ENCODE measurements at regions not wholly inside any gene's neighbourhood (a gene's known extent, or its start where the extent isn't known, plus 50 kb on each side); places are given as distances from the start of the nearest gene placed in this dataset.

- H3K36me3 ChIP-seq (ENCODE audit: control insufficient read depth, low read depth, low read length): no peaks in the 10 kb centered on the region
- H3K27me3 ChIP-seq (ENCODE audit: control insufficient read depth, insufficient read depth, low read length): no peaks in the 10 kb centered on the region
- no peaks in the 10 kb centered on the region for H3K9me3 ChIP-seq (ENCODE audit: control insufficient read depth, low read depth, low read length)
- no peak overlapping the region for H3K27ac ChIP-seq (ENCODE audit: low read length)
- H3K4me1 ChIP-seq (ENCODE audit: control insufficient read depth, low read depth, low read length): no peaks in the 10 kb centered on the region
- H3K9ac ChIP-seq (ENCODE audit: low read length): no peak overlapping the region
- no peak overlapping the region for H3K4me3 ChIP-seq (ENCODE audit: low read length)
Measured at GRCh38 chr9:99335280-99335679, 113.2 kb downstream of the SEC61B start.

DNA sequence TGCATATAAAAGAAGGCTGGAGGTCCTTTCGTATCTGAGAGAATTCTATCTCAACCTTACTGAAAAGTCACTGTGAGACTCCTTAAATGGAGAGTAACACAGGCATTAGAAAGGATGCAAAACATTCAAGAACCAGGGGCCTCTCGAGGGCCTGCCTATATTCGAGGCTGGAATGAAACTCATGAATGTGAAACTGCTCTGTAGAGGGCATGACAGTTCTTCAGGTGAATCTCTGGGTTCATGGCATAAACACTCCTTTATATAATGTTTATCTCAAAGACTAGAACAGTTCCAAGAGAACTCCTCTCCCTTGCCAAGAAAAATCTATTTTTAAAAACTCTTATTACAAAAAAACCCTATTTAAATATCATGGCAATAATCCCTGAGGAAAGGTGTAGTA is 113.9 kb downstream of the SEC61B start:
- H3K4me1 ChIP-seq (ENCODE audit: control insufficient read depth, low read depth, low read length): no peaks in the 10 kb centered on the region
- no peaks in the 10 kb centered on the region for H3K9me3 ChIP-seq (ENCODE audit: control insufficient read depth, low read depth, low read length)
- H3K36me3 ChIP-seq (ENCODE audit: control insufficient read depth, low read depth, low read length): no peaks in the 10 kb centered on the region
- H3K4me3 ChIP-seq (ENCODE audit: low read length): no peak overlapping the region
- no peak overlapping the region for H3K27ac ChIP-seq (ENCODE audit: low read length)
- no peak overlapping the region for H3K9ac ChIP-seq (ENCODE audit: low read length)
- H3K27me3 ChIP-seq (ENCODE audit: control insufficient read depth, insufficient read depth, low read length): no peaks in the 10 kb centered on the region

DNA sequence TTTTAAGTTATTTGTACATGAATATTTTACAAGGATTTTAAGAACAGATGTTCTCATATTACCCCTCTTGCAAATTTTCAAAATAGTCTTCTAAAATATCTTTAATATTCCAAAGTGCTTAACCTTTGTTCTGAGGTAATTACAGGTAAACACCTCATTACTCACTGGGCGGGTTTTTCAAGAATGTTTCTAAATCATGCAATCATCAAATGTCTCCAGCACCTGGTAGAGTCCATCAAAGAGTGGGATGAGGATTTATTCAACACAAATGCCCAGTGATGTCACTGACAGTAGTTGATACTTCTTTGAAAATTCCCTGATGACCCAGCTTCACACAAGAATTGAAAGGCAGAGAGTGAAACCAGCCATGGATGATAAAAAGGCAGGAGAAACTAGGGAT is 114.4 kb downstream of the SEC61B start:
- Histone ChIP-seq H3K27me3 (ENCODE audit: control insufficient read depth, insufficient read depth, low read length) (no peaks in the 10 kb centered on the region), H3K27ac (ENCODE audit: low read length) (no peak overlapping the region), H3K4me3 (ENCODE audit: low read length) (no peak overlapping the region), H3K9ac (ENCODE audit: low read length) (no peak overlapping the region), H3K9me3 (ENCODE audit: control insufficient read depth, low read depth, low read length) (no peaks in the 10 kb centered on the region), H3K36me3 (ENCODE audit: control insufficient read depth, low read depth, low read length) (no peaks in the 10 kb centered on the region), H3K4me1 (ENCODE audit: control insufficient read depth, low read depth, low read length) (no peaks in the 10 kb centered on the region)

GRCh38 chr9:99340281-99340680 is 118.2 kb downstream of the SEC61B start:
- no peaks in the 10 kb centered on the region for H3K4me1 ChIP-seq (ENCODE audit: control insufficient read depth, low read depth, low read length)
- H3K9me3 ChIP-seq (ENCODE audit: control insufficient read depth, low read depth, low read length): no peaks in the 10 kb centered on the region
- H3K27me3 ChIP-seq (ENCODE audit: control insufficient read depth, insufficient read depth, low read length): no peaks in the 10 kb centered on the region
- H3K36me3 ChIP-seq (ENCODE audit: control insufficient read depth, low read depth, low read length): no peaks in the 10 kb centered on the region
- H3K9ac ChIP-seq (ENCODE audit: low read length): no peak overlapping the region
- no peak overlapping the region for H3K4me3 ChIP-seq (ENCODE audit: low read length)
- H3K27ac ChIP-seq (ENCODE audit: low read length): no peak overlapping the region

DNA sequence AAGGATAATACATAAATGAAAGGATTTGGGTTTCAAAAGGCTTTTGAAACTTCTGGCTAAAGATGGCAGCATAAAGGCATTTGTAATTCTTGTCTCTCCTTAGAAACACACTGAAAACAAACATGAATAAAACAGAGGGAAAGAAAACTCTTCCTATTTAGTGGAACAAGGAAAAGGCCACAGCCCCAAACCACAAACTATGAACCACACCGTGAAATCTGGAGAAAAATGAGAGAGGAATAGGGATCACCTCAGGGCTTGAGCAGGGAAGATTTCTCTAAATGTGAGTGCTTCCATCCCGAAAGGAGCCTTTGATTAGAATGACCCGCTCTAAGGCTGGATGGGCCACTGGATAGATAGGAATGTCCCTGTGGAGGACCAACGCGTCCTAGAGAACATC is 119.6 kb downstream of the SEC61B start:
- H3K27me3 ChIP-seq (ENCODE audit: control insufficient read depth, insufficient read depth, low read length): no peaks in the 10 kb centered on the region
- H3K4me1 ChIP-seq (ENCODE audit: control insufficient read depth, low read depth, low read length): no peaks in the 10 kb centered on the region
- H3K36me3 ChIP-seq (ENCODE audit: control insufficient read depth, low read depth, low read length): no peaks in the 10 kb centered on the region
- no peak overlapping the region for H3K4me3 ChIP-seq (ENCODE audit: low read length)
- no peak overlapping the region for H3K27ac ChIP-seq (ENCODE audit: low read length)
- no peak overlapping the region for H3K9ac ChIP-seq (ENCODE audit: low read length)
- H3K9me3 ChIP-seq (ENCODE audit: control insufficient read depth, low read depth, low read length): no peaks in the 10 kb centered on the region

GRCh38 chr9:99345451-99345850 is 123.4 kb downstream of the SEC61B start:
- no peak overlapping the region for H3K27ac ChIP-seq (ENCODE audit: low read length)

GRCh38 chr9:99345942-99346341 is 123.9 kb downstream of the SEC61B start:
- Histone ChIP-seq H3K9me3 (ENCODE audit: control insufficient read depth, low read depth, low read length) (no peaks in the 10 kb centered on the region), H3K27me3 (ENCODE audit: control insufficient read depth, insufficient read depth, low read length) (no peaks in the 10 kb centered on the region), H3K4me1 (ENCODE audit: control insufficient read depth, low read depth, low read length) (no peaks in the 10 kb centered on the region), H3K36me3 (ENCODE audit: control insufficient read depth, low read depth, low read length) (no peaks in the 10 kb centered on the region), H3K4me3 (ENCODE audit: low read length) (no peak overlapping the region), H3K9ac (ENCODE audit: low read length) (no peak overlapping the region), H3K27ac (ENCODE audit: low read length) (no peak overlapping the region)

More at GRCh38 chr9:99345451-99345850, 123.4 kb downstream of the SEC61B start:
- no peaks in the 10 kb centered on the region for H3K4me1 ChIP-seq (ENCODE audit: control insufficient read depth, low read depth, low read length)
- no peak overlapping the region for H3K4me3 ChIP-seq (ENCODE audit: low read length)
- no peaks in the 10 kb centered on the region for H3K27me3 ChIP-seq (ENCODE audit: control insufficient read depth, insufficient read depth, low read length)
- no peak overlapping the region for H3K9ac ChIP-seq (ENCODE audit: low read length)
- H3K36me3 ChIP-seq (ENCODE audit: control insufficient read depth, low read depth, low read length): no peaks in the 10 kb centered on the region
- H3K9me3 ChIP-seq (ENCODE audit: control insufficient read depth, low read depth, low read length): no peaks in the 10 kb centered on the region

GRCh38 chr9:99347568-99347967 is 125.5 kb downstream of the SEC61B start:
- no peak overlapping the region for H3K27ac ChIP-seq (ENCODE audit: low read length)
- no peak overlapping the region for H3K4me3 ChIP-seq (ENCODE audit: low read length)
- H3K36me3 ChIP-seq (ENCODE audit: control insufficient read depth, low read depth, low read length): no peaks in the 10 kb centered on the region
- H3K9ac ChIP-seq (ENCODE audit: low read length): no peak overlapping the region
- no peaks in the 10 kb centered on the region for H3K4me1 ChIP-seq (ENCODE audit: control insufficient read depth, low read depth, low read length)
- H3K27me3 ChIP-seq (ENCODE audit: control insufficient read depth, insufficient read depth, low read length): no peaks in the 10 kb centered on the region
- H3K9me3 ChIP-seq (ENCODE audit: control insufficient read depth, low read depth, low read length): no peaks in the 10 kb centered on the region

DNA sequence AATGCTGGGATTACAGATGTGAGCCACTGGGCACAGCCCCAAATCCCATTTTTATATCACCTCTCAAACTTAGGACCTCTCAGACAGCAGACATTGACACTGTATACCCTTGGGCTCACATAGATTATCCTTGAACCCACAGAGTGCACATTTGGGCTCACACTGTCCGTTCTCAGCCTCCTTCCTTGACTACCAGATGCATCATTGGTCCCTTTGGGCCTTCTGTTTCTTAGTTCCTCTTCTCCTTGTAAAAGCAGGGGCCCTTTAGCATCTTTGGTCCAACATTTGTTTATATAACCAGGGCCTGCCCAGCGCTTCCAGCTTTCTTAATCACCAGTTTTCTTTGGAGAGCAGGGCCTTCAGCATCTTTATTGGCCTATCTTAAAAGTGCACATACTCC is 126.2 kb downstream of the SEC61B start:
- no peaks in the 10 kb centered on the region for H3K27me3 ChIP-seq (ENCODE audit: control insufficient read depth, insufficient read depth, low read length)
- no peak overlapping the region for H3K4me3 ChIP-seq (ENCODE audit: low read length)
- no peaks in the 10 kb centered on the region for H3K9me3 ChIP-seq (ENCODE audit: control insufficient read depth, low read depth, low read length)
- H3K36me3 ChIP-seq (ENCODE audit: control insufficient read depth, low read depth, low read length): no peaks in the 10 kb centered on the region
- no peak overlapping the region for H3K9ac ChIP-seq (ENCODE audit: low read length)
- no peak overlapping the region for H3K27ac ChIP-seq (ENCODE audit: low read length)
- no peaks in the 10 kb centered on the region for H3K4me1 ChIP-seq (ENCODE audit: control insufficient read depth, low read depth, low read length)

- Histone ChIP-seq H3K27me3 (ENCODE audit: control insufficient read depth, insufficient read depth, low read length) (no peaks in the 10 kb centered on the region), H3K4me3 (ENCODE audit: low read length) (no peak overlapping the region), H3K4me1 (ENCODE audit: control insufficient read depth, low read depth, low read length) (no peaks in the 10 kb centered on the region), H3K9ac (ENCODE audit: low read length) (no peak overlapping the region), H3K36me3 (ENCODE audit: control insufficient read depth, low read depth, low read length) (no peaks in the 10 kb centered on the region), H3K27ac (ENCODE audit: low read length) (no peak overlapping the region), H3K9me3 (ENCODE audit: control insufficient read depth, low read depth, low read length) (no peaks in the 10 kb centered on the region)
Measured at GRCh38 chr9:99349870-99350269, 127.8 kb downstream of the SEC61B start.

DNA sequence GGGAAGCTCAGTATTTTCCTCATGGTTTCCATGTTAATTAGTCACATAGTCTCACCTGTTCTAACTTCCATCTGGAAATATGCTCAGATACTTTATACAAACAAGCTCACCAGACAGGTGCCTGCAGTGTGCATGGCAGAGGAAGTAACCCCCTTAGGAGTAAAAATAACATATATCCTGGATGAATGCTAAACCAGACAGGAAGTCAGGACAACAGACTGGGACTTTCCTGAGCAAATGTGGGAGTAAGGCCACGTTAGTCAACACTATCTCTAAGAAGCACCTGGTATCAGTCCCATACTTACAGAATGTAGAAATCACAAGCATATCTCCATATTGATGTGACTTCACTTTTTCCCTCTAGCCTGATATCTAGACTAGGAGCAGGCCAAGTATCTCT is 128.4 kb downstream of the SEC61B start:
- no peak overlapping the region for H3K27ac ChIP-seq (ENCODE audit: low read length)
- no peaks in the 10 kb centered on the region for H3K4me1 ChIP-seq (ENCODE audit: control insufficient read depth, low read depth, low read length)
- no peaks in the 10 kb centered on the region for H3K36me3 ChIP-seq (ENCODE audit: control insufficient read depth, low read depth, low read length)
- no peaks in the 10 kb centered on the region for H3K9me3 ChIP-seq (ENCODE audit: control insufficient read depth, low read depth, low read length)
- H3K9ac ChIP-seq (ENCODE audit: low read length): no peak overlapping the region
- H3K4me3 ChIP-seq (ENCODE audit: low read length): no peak overlapping the region
- H3K27me3 ChIP-seq (ENCODE audit: control insufficient read depth, insufficient read depth, low read length): no peaks in the 10 kb centered on the region

DNA sequence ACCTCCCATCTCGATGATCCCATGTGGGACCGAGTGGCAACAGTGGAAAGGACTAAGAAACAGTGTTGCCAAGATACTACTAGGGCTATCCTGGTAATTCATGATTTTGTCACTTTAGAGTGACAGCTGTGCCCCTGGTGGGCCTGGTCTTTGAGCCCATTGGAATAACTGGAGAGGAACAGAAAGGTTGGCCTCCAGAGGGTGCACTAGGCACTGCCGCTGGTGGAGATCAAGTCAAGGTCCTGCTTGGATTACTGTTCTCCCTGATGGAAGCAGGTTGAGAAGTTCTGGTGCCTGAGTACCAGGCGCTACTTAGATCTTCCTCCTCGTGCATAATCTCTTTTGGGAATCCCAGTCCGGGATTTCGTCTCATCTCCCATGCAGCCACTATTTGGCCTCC is 129.6 kb downstream of the SEC61B start:
- Histone ChIP-seq H3K9me3 (ENCODE audit: control insufficient read depth, low read depth, low read length) (no peaks in the 10 kb centered on the region), H3K4me1 (ENCODE audit: control insufficient read depth, low read depth, low read length) (no peaks in the 10 kb centered on the region), H3K27me3 (ENCODE audit: control insufficient read depth, insufficient read depth, low read length) (no peaks in the 10 kb centered on the region), H3K4me3 (ENCODE audit: low read length) (no peak overlapping the region), H3K27ac (ENCODE audit: low read length) (no peak overlapping the region), H3K36me3 (ENCODE audit: control insufficient read depth, low read depth, low read length) (no peaks in the 10 kb centered on the region), H3K9ac (ENCODE audit: low read length) (no peak overlapping the region)

All from iPS-18a (cell line).